MM.1S (cell line): ENCODE measurements at regions not wholly inside any gene's neighbourhood (a gene's known extent, or its start where the extent isn't known, plus 50 kb on each side); places are given as distances from the start of the nearest gene placed in this dataset.

ENCODE experiments used
- DNase-seq: peaks from one replicate; pipeline ENCODE4 v3.0.0-alpha.2; 2015
- H2AFZ ChIP-seq: fragments of 300-600 bp; sonication (generic); 2 replicates; pipeline ENCODE4 v1.6.0; 2016; ENCODE audit warnings: antibody characterized with exemption, low read length
- H3F3A ChIP-seq: fragments of 300-600 bp; sonication (generic); 2 replicates; pipeline ENCODE4 v1.6.1; 2016; ENCODE audit warnings: mild to moderate bottlenecking, antibody characterized with exemption, low read length, moderate library complexity, mixed read lengths; ENCODE audit not compliant: insufficient read depth
- H3K27ac ChIP-seq: fragments of 300-600 bp; sonication (generic); 2 replicates; pipeline ENCODE4 v1.5.1; 2016; ENCODE audit warnings: mild to moderate bottlenecking, low read length
- H3K27me3 ChIP-seq: fragments of 300-600 bp; sonication (generic); replicated peaks from 2 replicates; pipeline ENCODE4 v1.6.0; 2016; ENCODE audit warnings: low read length; ENCODE audit not compliant: insufficient read depth
- H3K36me3 ChIP-seq: fragments of 300-600 bp; sonication (generic); replicated peaks from 2 replicates; pipeline ENCODE4 v1.6.1; 2016; ENCODE audit warnings: mild to moderate bottlenecking, low read length, mixed read lengths; ENCODE audit not compliant: insufficient read depth
- H3K4me1 ChIP-seq: fragments of 300-600 bp; sonication (generic); 2 replicates; pipeline ENCODE4 v1.6.1; 2016; ENCODE audit warnings: low read length, mixed read lengths
- H3K4me2 ChIP-seq: fragments of 300-600 bp; sonication (generic); 2 replicates; pipeline ENCODE4 v1.6.0; 2016; ENCODE audit warnings: low read depth, low read length
- H3K4me3 ChIP-seq: fragments of 300-600 bp; sonication (generic); 2 replicates; pipeline ENCODE4 v1.5.1; 2016; ENCODE audit warnings: low read length, mixed read lengths
- H3K79me2 ChIP-seq: fragments of 300-600 bp; sonication (generic); 2 replicates; pipeline ENCODE4 v1.6.1; 2016; ENCODE audit warnings: mixed run types, low read length, mixed read lengths
- H3K9ac ChIP-seq: fragments of 300-600 bp; sonication (generic); 2 replicates; pipeline ENCODE4 v1.6.1; 2016; ENCODE audit warnings: low read length, mixed read lengths
- H3K9me2 ChIP-seq: fragments of 300-600 bp; sonication (generic); replicated peaks from 2 replicates; pipeline ENCODE4 v1.6.1; 2016; ENCODE audit warnings: mild to moderate bottlenecking, low read length, mixed read lengths; ENCODE audit not compliant: insufficient read depth
- H3K9me3 ChIP-seq: fragments of 300-600 bp; sonication (generic); replicated peaks from 2 replicates; pipeline ENCODE4 v1.6.1; 2016; ENCODE audit warnings: mild to moderate bottlenecking, low read length, mixed read lengths; ENCODE audit not compliant: insufficient read depth
- H4K20me1 ChIP-seq: fragments of 300-600 bp; sonication (generic); 2 replicates; pipeline ENCODE4 v1.6.1; 2016; ENCODE audit warnings: mild to moderate bottlenecking, low read length, moderate library complexity, mixed read lengths; ENCODE audit not compliant: insufficient read depth
- EZH2 ChIP-seq: fragments of 300-600 bp; sonication (generic); optimal IDR thresholded peaks from 2 replicates; pipeline ENCODE3; 2017; ENCODE audit warnings: low read depth, mild to moderate bottlenecking, antibody characterized with exemption, low read length, mixed read lengths
- EZH2phosphoT487 ChIP-seq: fragments of 300-600 bp; sonication (generic); IDR thresholded peaks from 2 replicates; pipeline ENCODE4 v1.6.1; 2018; ENCODE audit warnings: antibody characterized with exemption, low read length
- TF ChIP-seq, protein P1 (sequence below): fragments of 300-600 bp; sonication (generic); IDR thresholded peaks from 2 replicates; pipeline ENCODE4 v1.5.1; 2016; ENCODE audit warnings: antibody characterized with exemption, low read length, mixed read lengths

DNA sequence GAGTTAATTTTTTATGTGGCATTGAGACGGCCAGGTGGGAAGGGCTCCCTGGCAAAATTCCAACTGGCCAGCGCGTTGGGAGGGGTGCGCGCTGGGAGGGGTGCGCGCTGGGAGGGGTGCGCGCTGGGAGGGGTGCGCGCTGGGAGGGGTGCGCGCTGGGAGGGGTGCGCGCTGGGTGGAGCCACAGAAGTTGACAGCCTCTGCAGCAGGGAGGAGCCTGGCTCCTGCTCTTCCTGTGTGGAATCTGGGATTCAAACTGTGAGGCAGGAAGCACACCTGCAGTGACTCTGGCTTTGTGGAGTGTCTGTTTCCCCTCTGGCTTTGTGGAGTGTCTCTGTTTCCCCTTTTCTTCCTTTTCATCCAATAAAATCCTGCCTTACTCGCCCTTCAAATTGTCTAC is 147.9 kb upstream of the CBLN2 start:
- no peaks in the 10 kb centered on the region for H3K4me1 ChIP-seq
- TF ChIP-seq EZH2 (no peak), EZH2phosphoT487 (no peak)
- TF ChIP-seq, protein P1, sequence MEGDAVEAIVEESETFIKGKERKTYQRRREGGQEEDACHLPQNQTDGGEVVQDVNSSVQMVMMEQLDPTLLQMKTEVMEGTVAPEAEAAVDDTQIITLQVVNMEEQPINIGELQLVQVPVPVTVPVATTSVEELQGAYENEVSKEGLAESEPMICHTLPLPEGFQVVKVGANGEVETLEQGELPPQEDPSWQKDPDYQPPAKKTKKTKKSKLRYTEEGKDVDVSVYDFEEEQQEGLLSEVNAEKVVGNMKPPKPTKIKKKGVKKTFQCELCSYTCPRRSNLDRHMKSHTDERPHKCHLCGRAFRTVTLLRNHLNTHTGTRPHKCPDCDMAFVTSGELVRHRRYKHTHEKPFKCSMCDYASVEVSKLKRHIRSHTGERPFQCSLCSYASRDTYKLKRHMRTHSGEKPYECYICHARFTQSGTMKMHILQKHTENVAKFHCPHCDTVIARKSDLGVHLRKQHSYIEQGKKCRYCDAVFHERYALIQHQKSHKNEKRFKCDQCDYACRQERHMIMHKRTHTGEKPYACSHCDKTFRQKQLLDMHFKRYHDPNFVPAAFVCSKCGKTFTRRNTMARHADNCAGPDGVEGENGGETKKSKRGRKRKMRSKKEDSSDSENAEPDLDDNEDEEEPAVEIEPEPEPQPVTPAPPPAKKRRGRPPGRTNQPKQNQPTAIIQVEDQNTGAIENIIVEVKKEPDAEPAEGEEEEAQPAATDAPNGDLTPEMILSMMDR: no peak
- no peaks in the 10 kb centered on the region for H3K36me3 ChIP-seq
- H3K79me2 ChIP-seq: no peaks in the 10 kb centered on the region
- H2AFZ ChIP-seq: no peak overlapping the region
- no peaks in the 10 kb centered on the region for H3F3A ChIP-seq
- DNase-seq: no peak
- no peak overlapping the region for H3K4me2 ChIP-seq
- H3K9me3 ChIP-seq: no peaks in the 10 kb centered on the region
- no peaks in the 10 kb centered on the region for H3K27me3 ChIP-seq
- no peak overlapping the region for H3K27ac ChIP-seq
- no peaks in the 10 kb centered on the region for H4K20me1 ChIP-seq
- H3K9ac ChIP-seq: no peak overlapping the region
- no peaks in the 10 kb centered on the region for H3K9me2 ChIP-seq
- H3K4me3 ChIP-seq: no peak overlapping the region

DNA sequence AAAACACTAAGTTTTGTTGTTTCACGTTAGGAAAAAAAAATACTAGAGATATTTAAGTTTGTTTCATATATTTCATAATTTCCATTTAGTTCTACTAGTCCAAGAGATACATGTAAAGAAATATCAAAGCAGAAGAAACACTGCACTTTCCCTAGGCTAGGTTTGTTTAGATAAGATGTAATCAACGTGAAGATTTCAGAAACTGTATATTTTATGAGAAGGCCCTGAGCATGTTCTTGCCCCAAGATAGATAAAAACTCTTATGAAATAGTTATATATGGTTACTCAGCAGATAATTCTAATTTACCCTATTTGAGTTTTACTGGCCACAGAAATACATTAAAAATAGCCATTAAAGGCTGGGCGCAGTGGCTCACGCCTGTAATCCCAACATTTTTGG is 143.6 kb upstream of the CBLN2 start:
- no peaks in the 10 kb centered on the region for H3K9me3 ChIP-seq
- no peaks in the 10 kb centered on the region for H3K36me3 ChIP-seq
- no peaks in the 10 kb centered on the region for H3F3A ChIP-seq
- no peak for TF ChIP-seq EZH2phosphoT487
- TF ChIP-seq, protein P1: no peak
- TF ChIP-seq EZH2: no peak
- H2AFZ ChIP-seq: no peak overlapping the region
- no peak overlapping the region for H3K4me3 ChIP-seq
- H3K9ac ChIP-seq: no peak overlapping the region
- no peaks in the 10 kb centered on the region for H3K79me2 ChIP-seq
- H3K27ac ChIP-seq: no peak overlapping the region
- no peaks in the 10 kb centered on the region for H3K27me3 ChIP-seq
- H3K4me2 ChIP-seq: no peak overlapping the region
- no peaks in the 10 kb centered on the region for H4K20me1 ChIP-seq
- no peaks in the 10 kb centered on the region for H3K4me1 ChIP-seq
- DNase-seq: no peak
- no peaks in the 10 kb centered on the region for H3K9me2 ChIP-seq

DNA sequence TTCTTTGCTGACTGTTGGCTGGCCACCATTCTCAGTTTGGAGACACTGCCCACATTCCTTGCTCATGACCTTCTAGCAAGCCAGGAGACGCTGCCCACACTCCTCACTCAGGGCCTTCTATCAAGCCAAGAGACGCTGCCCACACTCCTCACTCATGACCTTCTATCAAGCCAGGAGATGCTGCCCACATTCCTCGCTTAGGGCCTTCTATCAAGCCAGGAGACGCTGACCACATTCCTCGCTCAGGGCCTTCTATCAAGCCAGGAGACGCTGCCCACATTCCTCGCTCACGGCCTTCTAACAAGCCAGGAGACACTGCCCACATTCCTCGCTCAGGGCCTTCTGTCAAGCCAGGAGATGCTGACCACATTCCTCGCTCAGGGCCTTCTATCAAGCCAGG is 131.3 kb upstream of the CBLN2 start:
- Histone ChIP-seq H3K4me2 (no peak overlapping the region), H4K20me1 (no peaks in the 10 kb centered on the region), H3K9ac (no peak overlapping the region), H3K4me3 (no peak overlapping the region), H2AFZ (no peak overlapping the region), H3F3A (no peaks in the 10 kb centered on the region), H3K9me3 (no peaks in the 10 kb centered on the region), H3K27ac (no peak overlapping the region), H3K4me1 (no peaks in the 10 kb centered on the region), H3K36me3 (no peaks in the 10 kb centered on the region), H3K79me2 (no peaks in the 10 kb centered on the region), H3K9me2 (no peaks in the 10 kb centered on the region), H3K27me3 (no peaks in the 10 kb centered on the region)
- DNase-seq: no peak
- no peak for TF ChIP-seq EZH2phosphoT487
- no peak for TF ChIP-seq EZH2
- TF ChIP-seq, protein P1: no peak
